GM21723 (cell line): ENCODE measurements at regions not wholly inside any gene's neighbourhood (a gene's known extent, or its start where the extent isn't known, plus 50 kb on each side); places are given as distances from the start of the nearest gene placed in this dataset.

ENCODE experiments used
- ATAC-seq: cut with Tn5 transposase; IDR thresholded peaks from one replicate; pipeline ENCODE4 v1.9.1; 2021; ENCODE audit warnings: mild to moderate bottlenecking, moderate library complexity; ENCODE audit not compliant: unreplicated experiment

DNA sequence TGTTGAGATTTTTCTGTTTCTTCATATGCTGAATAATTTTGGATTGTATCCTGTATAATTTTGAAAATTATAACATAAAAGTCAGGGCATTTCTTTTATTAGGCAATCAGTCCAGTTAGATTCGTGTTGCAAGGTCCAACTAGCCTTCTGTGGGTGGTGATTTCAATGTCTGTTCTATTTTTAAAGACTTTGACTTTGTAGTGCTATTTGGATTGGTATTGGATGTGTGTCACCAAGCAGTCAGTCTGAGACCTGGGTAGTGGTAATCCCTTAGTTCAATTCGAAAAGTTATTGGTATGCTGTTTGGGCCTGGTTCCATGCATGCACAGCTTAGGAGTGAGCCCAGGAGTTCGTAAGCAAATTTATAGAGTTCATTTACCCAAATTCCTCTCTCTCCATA, 82.2 kb downstream of the EPDR1 start:
- ATAC-seq = no peak

DNA sequence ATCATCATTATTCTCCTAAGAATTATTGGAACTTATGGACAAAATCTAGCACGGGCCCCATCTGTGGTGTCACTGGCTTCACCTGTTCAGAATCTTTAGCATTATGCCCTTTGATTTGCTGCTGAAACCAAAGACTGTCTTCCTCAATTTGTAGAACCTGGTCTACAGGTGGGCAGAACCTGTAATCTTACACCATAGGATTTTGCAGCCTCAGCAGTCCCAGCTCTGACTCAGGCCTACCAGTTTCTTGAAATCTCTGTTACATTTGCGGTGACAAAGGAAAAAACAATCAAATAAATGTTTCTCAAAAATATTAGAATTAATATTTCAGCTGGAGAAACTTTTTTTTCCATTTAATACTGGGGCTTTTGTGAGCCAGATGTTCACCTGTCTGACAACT, 86.1 kb downstream of the EPDR1 start:
- no peak for ATAC-seq

DNA sequence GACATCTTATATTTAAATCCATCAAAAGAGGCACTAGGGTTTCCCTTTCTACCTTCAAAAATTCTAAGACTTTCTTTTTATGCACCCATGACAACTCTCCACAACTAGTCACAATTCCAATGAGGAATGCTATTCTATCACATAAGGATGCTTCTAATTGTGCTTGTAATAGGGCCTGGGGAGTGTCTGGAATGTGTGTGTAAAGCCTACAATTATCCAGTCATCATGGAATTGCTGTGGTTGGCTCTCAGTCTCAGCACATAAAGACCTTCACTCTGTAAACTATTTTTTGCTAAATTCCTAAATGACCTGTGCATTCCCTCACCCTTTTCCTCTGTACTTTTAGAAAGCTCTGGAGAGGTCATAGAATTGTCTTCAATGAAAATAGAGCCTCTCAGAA, 86.7 kb downstream of the EPDR1 start:
- ATAC-seq = no peak

DNA sequence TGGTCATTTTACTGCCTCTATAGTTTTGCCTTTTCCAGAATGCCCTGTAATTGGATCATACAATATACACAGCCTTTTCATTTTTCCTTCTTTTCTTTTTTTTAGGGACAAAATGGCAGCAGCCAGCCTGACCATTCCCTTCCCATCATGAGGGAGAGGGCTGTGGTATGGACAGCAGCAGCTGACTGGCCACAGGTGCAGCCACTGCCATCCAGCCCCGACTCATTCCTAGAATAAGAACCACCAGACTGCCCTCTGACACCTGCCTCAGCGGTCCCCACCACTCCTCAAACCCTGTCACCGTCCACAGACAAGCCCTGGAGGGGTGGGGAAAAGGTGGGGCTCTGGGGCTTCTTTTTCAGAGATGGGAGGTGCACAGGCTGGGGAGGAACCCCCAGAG, 92.8 kb downstream of the EPDR1 start:
- no peak for ATAC-seq

DNA sequence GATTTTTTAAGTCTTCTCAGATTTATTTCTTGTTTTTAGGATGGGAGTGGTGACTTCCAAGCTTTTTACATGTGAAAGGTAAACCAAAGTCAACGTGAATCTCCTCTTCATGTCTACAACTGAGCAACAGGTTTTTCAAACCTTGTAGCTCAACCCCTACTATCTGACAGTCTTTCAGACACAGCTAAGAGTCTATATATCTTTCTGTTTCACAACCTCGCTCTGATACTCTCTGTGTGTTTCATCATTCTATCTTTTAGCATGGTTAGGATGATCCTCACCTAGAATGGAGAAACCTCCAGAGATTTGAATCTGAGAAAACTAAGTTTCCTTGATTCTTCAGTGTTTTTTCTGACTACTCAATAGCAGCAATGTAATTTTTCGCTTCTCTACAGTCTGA, 96.1 kb downstream of the EPDR1 start:
- ATAC-seq = no peak

DNA sequence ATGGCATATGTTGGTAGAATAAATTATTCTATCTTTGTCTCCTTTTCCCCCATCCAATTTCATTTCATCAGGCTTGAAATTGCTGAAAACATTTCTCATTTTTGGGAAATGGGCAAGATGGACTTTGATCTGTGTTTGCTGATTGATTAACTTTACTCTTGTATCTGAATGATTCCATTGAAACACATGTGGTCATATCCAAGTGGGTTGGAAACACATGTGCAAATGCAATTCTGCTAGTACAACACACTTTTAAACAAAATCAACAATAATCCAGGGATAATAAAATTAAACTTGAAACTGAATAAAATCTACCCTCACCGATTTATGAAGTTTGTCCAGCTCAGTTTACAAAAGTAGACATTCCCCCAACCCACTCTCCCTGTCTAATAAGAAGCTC, 96.9 kb downstream of the EPDR1 start:
- ATAC-seq = no peak

DNA sequence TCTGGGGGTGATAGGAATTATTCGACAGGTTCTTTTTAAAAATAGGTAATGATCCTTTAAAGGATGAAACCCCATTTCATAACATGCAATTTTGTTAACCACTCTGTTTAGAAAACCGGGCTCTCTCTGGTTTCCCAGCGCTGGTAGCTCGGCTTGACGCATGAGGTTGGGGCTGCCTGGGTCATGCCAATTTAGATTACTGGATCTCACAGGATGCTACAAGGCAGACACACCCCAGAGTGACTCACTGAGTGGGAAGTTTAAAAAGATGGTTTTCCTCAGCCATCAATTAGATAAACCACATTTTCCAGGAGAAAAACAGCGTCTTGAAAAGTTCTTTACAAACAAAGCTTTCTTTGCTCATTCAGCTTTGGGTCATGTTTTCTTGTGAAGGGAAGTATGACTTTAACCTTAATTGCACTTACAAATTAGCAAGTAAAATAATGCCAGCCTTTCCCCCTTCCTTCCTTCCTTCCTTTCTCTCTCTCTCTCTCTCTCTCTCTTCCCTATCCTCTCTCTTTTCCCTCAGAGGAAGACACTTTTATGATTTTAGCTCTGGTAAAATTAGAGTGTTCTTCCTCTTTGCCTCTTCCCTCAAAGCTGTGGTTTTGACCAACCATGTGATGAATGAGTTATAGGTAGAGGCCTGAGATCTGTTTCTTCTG, 99.8 kb downstream of the EPDR1 start:
- no peak for ATAC-seq

DNA sequence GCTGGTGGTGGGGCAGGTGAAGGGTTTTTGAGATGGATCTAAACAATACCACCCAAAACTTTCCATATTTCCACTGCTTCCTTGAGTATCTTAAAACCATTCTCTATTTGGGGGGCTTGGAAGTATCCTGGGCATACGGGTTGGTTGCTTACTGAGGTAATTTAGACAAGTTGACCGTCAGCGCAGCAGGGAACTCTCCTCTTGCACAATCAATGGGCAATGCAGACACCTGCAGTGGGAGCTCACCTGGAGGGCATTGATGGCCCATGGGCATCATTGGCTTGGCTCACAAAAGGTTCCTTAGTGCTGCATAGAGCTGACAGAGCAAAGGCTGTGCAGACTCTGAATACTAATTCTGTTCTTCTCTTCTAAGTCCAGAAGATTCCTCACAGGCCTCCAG, 101.5 kb downstream of the EPDR1 start:
- ATAC-seq = no peak

DNA sequence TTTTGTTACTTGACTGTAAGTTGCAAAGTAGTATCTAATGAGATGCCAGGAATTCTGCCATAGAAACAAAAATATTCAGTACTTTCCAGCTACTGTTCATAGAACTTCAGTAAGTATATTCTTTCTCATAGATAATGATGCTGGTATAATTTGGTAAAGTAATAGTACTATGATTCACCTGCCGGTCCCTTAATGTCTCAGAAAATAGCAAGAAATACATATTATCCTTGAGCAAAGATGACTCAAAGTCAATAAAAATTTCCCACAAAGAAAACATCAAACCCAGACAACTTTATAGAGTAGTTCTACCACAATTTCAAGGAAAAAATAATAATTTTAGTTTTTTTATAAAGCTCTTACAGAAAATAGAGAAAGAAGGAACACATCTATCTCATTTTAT, 105.4 kb downstream of the EPDR1 start:
- ATAC-seq = no peak

DNA sequence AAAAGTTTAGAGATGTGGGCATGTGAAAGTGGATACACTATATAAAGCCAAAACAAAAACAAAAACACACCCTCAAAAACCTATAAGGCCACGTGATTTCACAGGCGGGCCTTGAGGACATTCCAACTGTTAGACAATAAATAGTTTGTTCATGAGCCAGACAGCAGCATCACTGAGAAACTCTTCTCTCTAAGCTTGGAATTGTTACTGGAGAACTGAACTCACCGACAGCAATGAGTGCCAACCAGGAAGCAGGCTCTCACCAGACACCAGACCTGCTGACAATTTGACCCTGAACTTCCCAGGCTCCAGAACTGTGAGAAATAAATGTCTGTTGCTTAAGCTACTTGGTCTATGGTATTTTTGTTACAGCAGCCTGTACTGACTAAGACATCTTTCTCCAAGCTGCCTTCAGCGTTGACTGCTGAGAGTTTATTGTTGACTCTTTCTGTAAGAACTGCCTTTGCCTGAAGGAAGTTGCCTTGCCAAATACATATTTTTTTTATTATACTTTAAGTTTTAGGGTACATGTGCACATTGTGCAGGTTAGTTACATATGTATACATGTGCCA, 107.5 kb downstream of the EPDR1 start:
- no peak for ATAC-seq

DNA sequence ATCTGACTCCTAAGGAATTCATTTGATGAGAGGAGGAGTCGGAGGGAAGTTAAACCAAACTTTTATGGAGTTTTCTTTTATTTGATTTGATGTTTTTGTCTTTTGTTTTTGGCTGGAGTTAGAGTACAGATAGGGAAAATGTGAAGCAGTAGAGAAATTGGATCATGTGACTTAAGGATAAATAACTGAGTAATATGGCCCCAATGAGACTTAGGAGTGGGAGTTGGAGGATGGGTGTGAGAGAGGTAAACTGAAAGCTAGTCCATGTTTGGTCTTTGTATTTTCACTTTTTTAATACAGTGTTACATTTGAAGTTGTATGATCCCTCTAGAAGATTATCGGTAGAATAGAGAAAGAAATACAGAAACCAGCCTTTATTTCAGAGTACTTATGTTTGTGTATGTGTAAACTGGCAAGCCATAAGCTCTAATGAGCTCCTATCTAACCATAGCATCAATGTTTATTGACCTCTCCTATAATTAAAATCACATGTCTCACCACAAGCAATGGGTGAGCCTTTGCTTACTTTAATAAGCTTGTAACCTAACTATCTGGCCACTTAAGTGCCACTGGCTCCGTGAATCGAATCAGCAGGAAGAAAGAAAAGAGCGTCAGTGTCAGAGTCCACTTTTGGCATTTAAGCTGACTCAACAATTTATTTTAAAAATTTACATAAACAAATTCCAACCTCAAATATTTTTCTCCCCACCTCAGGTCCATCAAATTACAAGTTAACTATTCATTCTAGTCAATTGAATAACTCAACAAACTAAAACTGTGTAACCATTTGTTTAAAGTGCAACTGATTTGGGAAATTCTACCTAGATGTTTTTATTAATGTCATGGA, 113.8 kb downstream of the EPDR1 start:
- no peak for ATAC-seq

DNA sequence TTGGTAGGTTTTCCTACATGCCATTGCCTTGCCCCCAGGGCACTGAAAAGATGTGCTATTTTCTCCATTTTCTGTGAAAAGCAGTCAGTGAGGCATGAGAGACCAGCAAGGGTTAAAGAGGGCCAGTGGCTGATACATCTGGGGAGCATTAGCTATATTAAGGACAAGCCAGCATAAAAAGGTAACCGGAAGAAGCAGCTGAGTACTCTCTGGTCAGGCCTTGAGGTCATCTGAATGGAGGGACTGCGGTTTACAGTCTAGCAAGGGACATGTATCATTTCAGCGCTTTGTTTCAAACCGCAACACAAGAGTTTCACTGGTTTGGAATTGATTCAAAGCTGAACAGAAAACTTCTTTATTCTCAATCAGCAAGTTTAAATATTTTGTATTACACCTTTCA, 120.4 kb downstream of the EPDR1 start:
- no peak for ATAC-seq

DNA sequence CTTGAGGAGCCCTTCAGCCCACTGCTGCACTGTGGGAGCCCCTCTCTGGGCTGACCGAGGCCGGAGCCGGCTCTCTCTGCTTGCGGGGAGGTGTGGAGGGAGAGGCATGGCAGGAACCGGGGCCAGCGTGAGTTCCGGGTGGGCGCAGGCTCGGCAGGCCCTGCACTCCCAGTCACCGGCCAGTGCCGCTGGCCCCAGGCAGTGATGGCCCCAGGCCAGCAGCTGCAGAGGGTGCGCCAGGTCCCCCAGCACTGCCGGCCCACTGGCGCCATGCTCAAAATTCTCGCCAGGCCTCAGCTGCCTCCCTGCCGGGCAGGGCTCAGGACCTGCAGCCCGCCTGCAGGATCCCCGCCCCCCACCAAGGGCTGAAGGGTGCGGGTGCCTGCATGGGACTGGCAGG, 128.4 kb upstream of the STARD3NL start:
- no peak for ATAC-seq

DNA sequence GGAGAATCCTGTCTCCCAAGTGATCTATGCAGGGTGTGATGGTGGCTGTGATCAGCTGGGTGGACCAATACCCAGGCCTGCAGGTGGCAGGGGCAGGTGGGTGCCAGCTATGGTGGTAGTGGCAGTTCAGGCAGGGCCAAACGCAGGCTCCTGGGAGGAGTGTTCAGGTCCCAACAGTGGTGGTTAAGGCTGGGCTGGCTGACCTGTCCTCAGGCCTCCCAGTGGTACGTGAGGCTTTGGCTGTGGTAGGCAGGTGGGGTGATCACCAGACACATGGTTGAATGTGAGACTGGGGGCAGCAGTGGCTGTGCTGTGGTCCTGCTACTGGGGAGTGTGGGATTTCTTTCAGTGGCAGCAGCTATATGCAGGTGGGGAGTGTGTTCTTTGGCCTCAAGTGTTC, 126.7 kb upstream of the STARD3NL start:
- no peak for ATAC-seq

DNA sequence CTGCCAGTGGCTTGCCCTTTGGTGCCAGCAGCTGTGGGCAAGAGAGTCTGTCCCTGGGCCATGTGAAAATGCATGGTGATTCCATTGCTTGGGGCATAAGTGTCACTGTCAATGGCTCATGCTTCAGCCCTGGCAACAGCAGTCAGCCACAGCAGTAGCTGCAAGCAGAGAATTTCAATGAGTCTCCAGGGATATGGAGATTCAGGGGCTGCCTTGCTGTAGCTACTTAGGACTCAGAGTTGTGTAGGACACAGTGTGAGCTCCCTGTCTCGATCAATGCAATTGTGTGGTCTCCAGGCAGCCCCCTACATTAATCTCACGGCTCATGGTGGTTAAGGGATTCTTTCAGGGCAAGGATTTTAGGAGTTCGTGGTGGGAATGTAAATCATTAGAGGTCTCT, 126.3 kb upstream of the STARD3NL start:
- no peak for ATAC-seq

DNA sequence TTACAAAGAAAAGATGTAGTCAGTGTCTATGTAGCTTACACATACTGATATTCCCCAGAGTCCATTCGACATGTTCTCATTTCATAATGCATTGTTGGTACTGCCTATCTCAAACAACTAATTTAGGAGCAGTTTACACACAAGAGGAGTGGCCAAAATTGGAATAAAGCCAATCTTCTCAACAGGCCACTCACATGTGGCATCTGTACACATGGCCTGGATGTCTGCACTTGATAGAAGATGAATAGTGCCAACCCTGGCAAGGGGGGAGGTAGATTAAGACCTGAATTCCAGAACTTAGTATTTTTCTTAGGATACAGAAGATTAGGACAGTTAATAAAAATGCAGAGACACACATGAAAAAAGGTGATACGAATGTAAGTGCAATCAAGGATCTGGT, 125.3 kb upstream of the STARD3NL start:
- ATAC-seq = no peak

DNA sequence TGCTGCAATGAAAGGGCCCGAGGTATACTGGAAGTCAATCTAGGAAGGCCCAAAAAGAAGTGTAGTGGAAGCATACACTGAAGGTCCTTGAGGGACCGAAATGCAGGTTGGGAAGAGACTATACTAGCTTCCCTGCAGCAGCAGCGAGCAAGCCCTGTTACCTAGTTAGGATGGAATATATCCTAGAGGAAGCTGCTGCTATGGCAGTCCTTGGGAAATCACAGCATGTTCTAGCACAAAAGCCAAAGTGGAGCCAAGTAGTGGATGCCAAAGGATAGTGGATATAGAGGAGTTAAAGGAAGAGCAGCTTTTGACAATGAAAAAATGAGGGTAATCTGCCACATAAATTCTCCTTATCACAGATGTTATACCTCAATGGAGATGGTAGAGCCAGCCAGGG, 123.8 kb upstream of the STARD3NL start:
- no peak for ATAC-seq

DNA sequence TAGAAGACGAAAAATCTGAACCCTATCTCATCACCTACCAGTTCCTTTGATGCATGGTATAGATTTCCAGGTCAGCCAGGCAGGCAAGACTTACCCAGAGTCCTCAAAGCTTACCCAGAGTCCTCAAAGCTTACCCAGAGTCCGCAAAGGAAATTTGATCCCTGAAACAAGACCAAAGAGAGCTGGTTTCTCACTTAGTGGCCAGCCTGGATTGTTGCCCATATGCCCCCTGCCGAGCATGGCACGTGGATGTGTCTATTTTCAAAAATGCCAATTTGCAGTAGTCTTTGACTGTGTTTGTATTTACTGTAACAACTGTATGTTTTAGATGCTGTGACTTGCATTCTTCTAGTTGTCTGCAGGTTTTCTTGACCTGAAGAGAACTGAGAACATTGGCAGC, 120.2 kb upstream of the STARD3NL start:
- ATAC-seq = no peak

DNA sequence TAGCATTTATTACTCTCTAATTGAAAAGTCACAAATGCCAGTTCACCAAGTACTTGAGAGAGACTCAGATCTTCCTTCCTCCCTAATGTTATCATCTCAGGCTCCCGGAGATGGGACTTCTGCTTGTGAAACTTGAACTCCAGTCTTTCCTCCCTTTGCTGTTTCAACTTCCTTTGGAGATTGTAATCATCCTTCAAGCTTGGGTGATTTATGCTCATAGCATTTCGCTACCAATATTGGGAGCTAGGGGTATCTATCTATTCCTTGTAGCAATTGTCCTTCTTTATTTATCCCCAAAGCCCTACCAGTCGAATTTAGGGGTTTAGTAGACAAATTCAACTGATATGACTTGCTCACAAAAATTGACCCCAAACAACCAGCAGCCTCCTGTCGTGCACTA, 117.9 kb upstream of the STARD3NL start:
- ATAC-seq = no peak

DNA sequence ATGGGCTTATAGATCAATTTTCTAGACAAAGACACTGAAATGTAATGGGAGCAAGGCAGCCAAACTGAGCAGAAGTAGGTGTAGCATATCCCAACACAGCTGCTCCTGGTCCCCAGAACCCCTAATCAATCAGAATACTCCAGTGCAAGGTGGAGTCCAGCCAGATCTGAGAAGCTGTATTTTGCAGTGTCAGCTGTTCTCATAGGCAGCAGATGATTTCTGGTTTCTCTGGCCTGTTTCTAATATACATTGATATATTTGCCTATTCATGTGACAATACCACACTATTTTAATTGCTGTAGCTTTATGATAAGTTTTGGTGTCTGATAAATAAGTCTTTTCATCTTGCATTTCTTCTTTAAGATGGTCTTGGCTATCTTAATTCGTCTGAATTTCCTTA, 117.4 kb upstream of the STARD3NL start:
- no peak for ATAC-seq

DNA sequence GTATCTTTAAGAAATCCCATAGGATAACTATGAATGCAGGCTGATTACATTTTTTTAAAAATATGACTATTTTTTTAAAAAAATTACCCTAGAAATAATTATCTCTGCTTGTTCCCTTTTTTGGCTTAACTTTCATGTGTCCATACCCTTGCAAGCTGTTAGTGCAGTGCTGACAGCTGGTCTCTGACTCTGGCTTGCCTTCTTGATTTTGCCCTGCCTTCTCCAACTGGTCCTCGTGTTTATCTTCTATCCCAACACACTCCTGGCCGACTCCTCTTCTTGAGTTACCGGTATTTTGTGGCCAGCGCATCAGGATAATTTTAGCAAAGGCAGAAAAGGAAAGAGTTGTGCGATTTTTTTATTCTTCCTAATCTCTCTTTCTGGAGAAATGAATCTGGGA, 111.7 kb upstream of the STARD3NL start:
- ATAC-seq = no peak

DNA sequence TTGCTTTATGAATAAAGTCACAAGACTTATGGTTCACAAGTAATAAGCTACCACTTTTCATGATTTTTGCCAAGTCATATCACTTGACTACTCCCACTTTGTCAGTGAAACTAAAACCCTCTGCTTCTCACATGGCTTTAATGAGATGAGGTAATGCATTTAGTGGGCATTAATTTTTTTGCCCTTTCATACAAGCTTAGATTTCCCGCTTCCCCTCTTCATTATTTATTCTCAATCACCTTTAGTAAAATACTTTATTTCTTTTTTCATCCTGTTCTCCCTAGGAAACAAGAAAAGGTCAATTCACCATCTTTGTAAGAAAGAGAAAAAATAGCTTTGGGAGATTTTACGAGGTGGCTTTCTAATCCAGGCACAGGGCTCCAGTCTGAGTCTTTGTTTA, 109.6 kb upstream of the STARD3NL start:
- no peak for ATAC-seq
